Epithelial cell of prostate (primary cell): ENCODE measurements at regions not wholly inside any gene's neighbourhood (a gene's known extent, or its start where the extent isn't known, plus 50 kb on each side); places are given as distances from the start of the nearest gene placed in this dataset.
"Not testable (repeated sequence)": the region's sequence is repeated elsewhere in the genome, so short reads cannot be mapped to it uniquely, and the experiment has no call there.

Experiments used
- DNase-seq: peaks from one replicate; pipeline ENCODE4 v3.0.0-alpha.2; 2011; ENCODE audit warnings: low read depth, low spot score
- H3K27ac ChIP-seq: fragments of 450-650 bp; 2 replicates; pipeline ENCODE4 v1.5.1; 2017; ENCODE audit warnings: mild to moderate bottlenecking

- DNase-seq: no peak
- peak overlapping the region; percentile 83 for H3K27ac ChIP-seq
Measured at GRCh38 chr7:115232041-115232440, 310.1 kb downstream of the MDFIC start.

- peak overlapping the region; percentile 83 for H3K27ac ChIP-seq
- peak; percentile 77 for DNase-seq
Measured at GRCh38 chr7:115230882-115231571, 309.1 kb downstream of the MDFIC start.

GRCh38 chr7:115229401-115230105 lies 307.7 kb downstream of the MDFIC start:
- no peak for DNase-seq
- peak overlapping the region; percentile 83 for H3K27ac ChIP-seq

GRCh38 chr7:115227473-115228235 lies 305.8 kb downstream of the MDFIC start:
- no peak for DNase-seq
- no peak overlapping the region for H3K27ac ChIP-seq

GRCh38 chr7:115226410-115226809 lies 304.5 kb downstream of the MDFIC start:
- H3K27ac ChIP-seq: no peak overlapping the region
- DNase-seq: no peak

- no peak overlapping the region for H3K27ac ChIP-seq
- DNase-seq: no peak
Measured at GRCh38 chr7:115224922-115225321, 303.0 kb downstream of the MDFIC start.

GRCh38 chr7:115223959-115224358 lies 302.1 kb downstream of the MDFIC start:
- no peak overlapping the region for H3K27ac ChIP-seq
- no peak for DNase-seq

- no peak for DNase-seq
Measured at GRCh38 chr7:115221456-115221855, 299.6 kb downstream of the MDFIC start.

GRCh38 chr7:115218076-115218475 lies 296.2 kb downstream of the MDFIC start:
- DNase-seq: no peak
- H3K27ac ChIP-seq: no peak overlapping the region

More at GRCh38 chr7:115221456-115221855, 299.6 kb downstream of the MDFIC start:
- peak overlapping the region; percentile 16 for H3K27ac ChIP-seq

GRCh38 chr7:115217373-115217772 lies 295.5 kb downstream of the MDFIC start:
- H3K27ac ChIP-seq: no peak overlapping the region
- no peak for DNase-seq

- DNase-seq: no peak
- H3K27ac ChIP-seq: no peak overlapping the region
Measured at GRCh38 chr7:115216652-115217051, 294.8 kb downstream of the MDFIC start.

GRCh38 chr7:115211171-115211570 lies 289.3 kb downstream of the MDFIC start:
- H3K27ac ChIP-seq: no peak overlapping the region
- DNase-seq: no peak

GRCh38 chr7:115210552-115210951 lies 288.7 kb downstream of the MDFIC start:
- DNase-seq: no peak
- H3K27ac ChIP-seq: no peak overlapping the region

GRCh38 chr7:115208710-115209560 lies 287.0 kb downstream of the MDFIC start:
- H3K27ac ChIP-seq: no peak overlapping the region
- no peak for DNase-seq

- DNase-seq, H3K27ac ChIP-seq: not testable (repeated sequence)
Measured at GRCh38 chr7:115206374-115206773, 284.5 kb downstream of the MDFIC start.

GRCh38 chr7:115198143-115198542 lies 276.2 kb downstream of the MDFIC start:
- no peak overlapping the region for H3K27ac ChIP-seq
- no peak for DNase-seq

- no peak overlapping the region for H3K27ac ChIP-seq
- no peak for DNase-seq
Measured at GRCh38 chr7:115195208-115195607, 273.3 kb downstream of the MDFIC start.

GRCh38 chr7:115191526-115191925 lies 269.6 kb downstream of the MDFIC start:
- no peak overlapping the region for H3K27ac ChIP-seq
- no peak for DNase-seq

GRCh38 chr7:115183431-115184057 lies 261.6 kb downstream of the MDFIC start:
- no peak for DNase-seq

GRCh38 chr7:115178835-115179234 lies 256.9 kb downstream of the MDFIC start:
- no peak for DNase-seq
- H3K27ac ChIP-seq: no peak overlapping the region

More at GRCh38 chr7:115183431-115184057, 261.6 kb downstream of the MDFIC start:
- no peak overlapping the region for H3K27ac ChIP-seq
